Activated CD8-positive, alpha-beta memory T cell treated with anti-CD3 and anti-CD28 coated beads for 48 hours (primary cell): ENCODE measurements at regions not wholly inside any gene's neighbourhood (a gene's known extent, or its start where the extent isn't known, plus 50 kb on each side); places are given as distances from the start of the nearest gene placed in this dataset.
"Not testable (repeated sequence)": the region's sequence is repeated elsewhere in the genome, so short reads cannot be mapped to it uniquely, and the experiment has no call there.

ENCODE experiments used
- DNase-seq, 3 experiments: peaks; one replicate each; pipeline ENCODE4 v3.0.0-alpha.2; 2020; ENCODE audit warnings: low read depth in 2 of 3, low spot score in 2 of 3

DNA sequence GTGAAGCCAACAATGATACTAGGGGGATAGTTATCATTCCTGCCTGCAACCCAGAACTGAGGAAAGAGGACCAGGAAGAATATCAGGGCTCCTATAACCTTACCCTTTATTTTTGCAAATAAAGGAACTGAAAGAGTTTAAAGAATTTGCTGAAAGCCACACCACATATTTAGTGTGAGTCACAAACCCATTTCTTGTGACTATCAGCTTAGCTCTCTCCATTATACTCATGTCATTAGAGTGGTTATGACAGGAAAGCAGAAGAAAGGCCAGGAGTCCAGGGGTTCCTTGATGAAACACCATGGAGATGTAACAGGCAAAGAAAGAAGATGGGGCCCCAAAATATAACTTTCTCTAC, 141.1 kb upstream of the SAMSN1 start:
- no peak for DNase-seq

DNA sequence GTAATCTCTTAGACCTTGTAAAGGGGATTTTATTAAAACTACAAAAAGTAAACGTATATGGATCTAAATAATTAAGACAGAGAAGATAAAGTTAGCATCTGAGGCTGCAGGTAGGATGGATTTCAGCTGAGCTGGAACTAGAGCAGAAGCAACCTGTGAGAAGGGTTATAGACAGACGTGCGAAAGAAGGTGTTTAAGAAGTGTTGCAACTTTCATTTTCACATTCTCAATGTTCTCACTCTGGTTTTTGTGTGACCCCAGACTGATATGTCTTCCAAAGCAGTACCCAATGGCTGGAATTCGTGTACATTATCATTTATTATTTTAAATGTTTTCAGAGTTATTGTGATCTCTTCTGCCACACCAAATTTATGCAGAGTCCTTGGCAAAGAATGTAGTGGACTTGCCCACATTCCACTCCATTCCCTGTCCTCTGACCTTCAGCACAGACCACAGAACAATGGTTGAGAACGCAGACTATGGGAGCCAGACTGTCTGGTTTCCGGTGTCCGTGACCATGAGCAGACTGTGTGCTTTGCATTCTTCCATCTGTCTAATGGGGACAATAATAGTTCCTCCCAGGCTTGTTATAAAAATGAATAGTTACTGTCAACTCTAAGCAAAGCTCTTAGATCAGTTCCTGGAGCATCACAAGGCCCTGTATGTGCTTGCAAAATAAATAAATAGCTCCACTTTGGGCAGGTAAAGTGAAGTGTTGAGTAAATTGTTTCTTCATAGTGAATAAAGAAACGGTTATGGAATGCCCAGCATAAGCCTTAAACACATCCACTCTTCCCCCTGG, 140.6 kb upstream of the SAMSN1 start:
- DNase-seq = no peak

DNA sequence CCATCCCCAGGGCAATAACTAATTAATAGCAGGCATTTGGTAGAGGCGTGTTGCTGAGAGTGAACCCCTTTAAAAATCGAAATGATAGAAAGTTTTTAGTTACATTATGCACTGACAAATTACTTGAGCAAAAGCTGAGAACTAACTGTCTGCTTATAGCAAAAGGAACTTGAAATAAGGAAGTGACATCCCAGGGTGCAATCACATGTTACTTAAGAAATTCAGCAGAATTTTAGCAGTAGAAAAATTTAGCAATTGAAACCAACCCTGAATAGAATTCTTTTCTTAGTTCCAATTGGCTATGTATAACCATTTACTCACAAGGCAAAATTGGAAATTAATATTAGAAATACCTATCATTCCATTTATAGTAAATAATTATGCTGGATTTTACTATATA, 139.5 kb upstream of the SAMSN1 start:
- DNase-seq = no peak

DNA sequence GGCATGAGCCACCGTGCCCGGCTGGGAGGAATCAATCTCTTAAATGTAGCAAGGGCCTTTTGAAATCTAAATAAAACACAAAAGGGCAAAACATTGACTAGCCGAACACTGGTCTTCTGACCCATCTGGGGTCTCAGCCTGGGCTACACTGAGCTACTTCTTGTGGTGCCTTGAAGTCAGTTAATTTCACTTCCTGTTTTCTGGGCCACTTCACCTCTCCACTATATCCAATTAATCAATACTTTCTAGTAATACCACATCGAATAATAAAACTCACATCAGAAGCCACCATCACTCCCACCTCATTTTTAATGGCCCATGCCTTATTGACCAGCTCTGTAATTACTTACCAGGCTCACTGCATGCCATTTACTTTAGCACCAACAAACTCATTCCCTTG, 138.0 kb upstream of the SAMSN1 start:
- DNase-seq = no peak

DNA sequence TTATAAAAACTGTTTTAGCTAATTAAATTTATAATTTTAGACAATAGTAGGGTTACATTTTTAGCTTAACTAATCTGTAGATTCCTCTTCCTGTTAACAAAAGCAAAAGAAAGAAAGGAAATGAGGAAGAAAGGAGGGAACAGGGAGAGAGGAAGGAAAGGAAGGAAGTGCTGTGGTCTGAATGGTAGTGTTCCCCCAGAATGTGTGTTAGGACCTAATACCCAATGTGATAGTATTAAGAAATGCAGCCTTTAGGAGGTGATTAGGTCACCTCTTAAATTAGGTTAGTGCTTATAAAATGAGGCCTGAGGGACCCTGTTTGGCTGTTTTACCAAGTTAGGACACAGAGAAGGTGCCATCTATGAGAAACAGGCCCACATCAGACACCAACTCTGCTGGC, 136.9 kb upstream of the SAMSN1 start:
- DNase-seq = no peak

DNA sequence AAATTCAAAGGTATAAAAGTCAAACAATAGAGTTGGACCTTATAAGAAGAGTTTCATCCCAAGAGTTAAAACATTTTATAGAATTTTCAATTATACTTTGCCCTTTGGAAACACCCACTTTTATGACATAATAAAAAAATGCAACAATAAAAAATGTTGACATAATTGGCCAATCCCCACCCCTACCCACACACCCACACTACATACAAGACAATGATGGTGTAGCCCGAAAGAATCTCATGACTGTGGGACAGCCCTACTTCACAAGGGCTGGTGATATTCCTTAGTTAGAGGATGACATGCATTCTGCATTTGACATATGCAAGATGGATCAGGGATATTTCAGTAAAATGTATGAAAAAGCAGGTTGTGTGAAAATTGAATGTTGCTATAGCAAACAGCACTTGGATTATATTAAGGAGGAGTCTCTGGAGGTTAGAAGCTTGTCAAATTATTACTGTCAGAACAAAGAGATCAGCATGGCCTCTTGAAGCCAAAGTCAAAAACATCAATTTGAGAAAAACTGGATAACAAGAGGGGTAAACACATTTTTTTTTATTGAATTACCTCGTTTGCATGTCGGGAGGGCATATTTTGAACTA, 133.0 kb upstream of the SAMSN1 start:
- DNase-seq = no peak

DNA sequence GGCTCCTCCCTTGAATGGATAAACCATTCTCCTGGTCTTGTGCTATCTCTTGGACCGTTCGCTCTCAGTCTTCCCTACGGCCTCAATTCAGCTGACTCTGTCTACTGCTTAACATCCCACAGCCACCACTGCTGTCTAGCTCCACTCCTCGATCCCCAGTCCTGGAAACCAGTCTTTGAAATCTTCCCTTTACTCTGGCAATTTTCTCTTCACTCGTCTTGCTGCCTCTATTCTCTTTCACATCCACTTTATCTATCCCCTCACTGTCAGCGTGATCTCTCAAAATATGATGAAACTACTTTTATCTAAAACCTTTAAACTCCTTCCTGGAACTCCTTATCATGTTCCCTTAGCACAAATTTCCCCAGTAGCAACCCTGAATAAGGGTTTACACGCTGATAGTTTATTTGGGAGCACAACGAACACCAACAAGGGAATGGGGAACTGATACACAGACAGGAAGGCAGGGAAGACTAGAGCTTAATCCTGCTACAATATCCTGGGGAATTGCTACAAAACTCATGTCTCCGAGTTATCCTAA, 131.6 kb upstream of the SAMSN1 start:
- DNase-seq = no peak

DNA sequence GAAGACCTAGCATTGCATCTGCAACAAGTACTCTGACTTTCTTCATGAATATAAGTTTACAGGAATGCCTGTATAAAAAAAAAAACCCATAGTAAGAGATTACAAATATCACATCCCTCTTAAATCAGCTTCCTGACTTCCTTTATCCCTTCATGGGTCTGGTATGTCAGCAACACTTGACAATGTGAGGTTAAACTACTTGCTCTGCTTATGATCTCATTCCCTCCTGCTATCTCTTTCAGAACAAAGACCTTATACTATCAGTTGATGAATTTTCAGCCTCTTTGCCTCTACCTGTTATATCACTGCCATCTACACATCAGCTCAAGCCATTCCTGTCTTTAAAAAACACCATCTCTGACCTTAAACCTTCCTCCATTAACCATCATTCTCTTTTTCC, 130.9 kb upstream of the SAMSN1 start:
- DNase-seq = no peak

DNA sequence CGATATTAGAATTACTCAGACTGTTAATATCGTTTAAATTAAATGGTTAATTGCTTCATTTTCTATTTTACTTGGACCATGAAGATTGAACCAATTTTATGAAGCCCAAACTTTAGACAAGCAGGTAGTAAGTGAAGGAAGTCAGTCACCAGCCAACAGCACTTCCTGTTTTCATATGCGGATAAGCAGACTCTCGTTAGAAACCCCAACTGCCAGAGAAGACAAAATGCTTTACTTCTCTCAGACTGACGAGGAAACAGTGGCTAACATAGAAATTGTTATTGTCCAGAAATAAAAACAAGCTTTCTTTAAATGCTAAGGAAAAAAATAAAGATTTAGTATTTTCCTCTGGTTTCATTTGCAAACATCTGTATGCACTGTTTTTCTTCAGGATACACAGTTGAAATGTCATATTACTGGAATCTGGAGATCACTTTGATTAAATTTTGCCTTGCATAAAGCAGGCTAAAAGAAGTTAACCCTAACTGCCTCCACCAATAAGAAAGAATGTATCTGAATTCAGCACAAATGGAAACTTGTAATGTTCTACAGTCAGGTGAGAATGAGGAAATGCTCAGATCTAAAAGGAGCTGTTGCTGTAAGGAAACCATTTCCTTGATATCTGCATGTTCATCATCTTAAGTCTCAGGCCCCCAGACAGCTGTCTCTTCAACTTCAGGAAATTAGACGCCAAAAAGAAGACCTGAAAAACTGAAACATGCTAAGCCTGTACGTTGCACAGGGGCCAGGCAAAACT, 129.8 kb upstream of the SAMSN1 start:
- DNase-seq = no peak

DNA sequence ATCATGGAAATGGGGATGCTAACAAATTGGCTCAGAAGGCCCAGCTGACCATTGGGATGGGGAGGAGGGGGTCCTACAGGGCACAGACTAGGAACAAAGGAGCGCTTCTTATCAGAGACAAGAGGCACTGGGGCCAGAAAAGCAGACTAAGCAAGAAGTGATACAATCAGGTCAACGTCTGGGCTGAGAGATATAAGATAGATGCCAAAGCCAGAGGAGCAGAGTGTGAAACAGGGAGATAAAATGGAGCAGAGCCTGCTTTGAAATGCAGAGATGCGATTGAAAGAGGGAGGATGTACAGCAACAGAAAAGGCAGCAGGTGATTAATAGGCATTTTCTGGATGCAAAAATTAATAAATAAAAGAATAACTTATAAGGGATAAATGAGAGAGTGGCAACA, 127.5 kb upstream of the SAMSN1 start:
- no peak for DNase-seq

DNA sequence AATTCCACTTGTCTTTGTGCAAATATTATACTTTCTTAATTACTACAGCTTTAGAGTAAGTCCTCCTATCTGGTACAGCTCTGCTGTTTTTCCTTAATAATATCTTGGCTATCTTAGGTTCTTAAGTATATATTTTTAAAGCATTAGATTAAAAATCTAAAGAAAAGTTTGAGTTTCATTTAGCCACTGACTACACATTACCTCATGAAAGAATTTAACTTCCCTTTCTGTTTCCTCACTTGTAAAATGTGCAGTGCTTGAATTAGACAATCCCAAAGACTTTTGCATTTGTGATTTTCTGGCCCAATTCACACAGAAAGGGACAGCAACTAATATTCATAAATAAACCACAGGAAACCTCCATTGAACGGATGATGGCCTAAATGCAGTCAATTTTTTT, 126.4 kb upstream of the SAMSN1 start:
- DNase-seq = no peak

DNA sequence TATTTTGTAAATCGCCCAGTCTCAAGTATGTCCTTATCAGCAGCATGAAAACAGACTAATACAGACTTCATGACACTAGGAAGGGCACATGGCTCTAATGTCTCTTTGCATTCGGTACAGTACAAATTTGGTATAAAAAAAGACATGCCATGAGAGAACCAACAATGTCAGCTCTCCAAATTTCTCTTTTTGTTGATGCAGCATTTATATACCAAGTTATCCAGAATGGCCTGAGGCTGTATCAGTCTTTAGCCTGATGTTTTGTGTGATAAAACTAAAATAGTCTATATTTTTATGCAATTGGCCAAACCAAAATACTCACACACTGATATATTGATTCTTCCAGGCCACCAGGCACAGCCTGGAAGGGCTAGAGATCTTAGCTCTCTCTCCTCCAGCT, 124.3 kb upstream of the SAMSN1 start:
- DNase-seq = no peak

DNA sequence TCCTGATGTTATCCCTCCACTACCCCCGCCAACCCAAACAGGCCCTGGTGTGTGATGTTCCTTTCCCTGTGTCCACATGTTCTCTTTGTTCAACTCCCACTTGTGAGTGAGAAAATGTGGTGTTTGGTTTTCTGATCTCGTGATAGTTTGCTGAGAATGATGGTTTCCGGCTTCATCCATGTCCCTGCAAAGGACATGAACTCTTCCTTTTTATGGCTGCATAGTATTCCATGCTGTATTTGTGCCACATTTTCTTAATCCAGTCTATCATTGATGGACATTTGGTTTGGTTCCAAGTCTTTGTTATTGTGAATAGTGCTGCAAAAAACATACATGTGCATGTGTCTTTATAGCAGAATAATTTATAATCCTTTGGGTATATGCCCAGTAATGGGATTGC, 123.0 kb upstream of the SAMSN1 start:
- not testable (repeated sequence) for DNase-seq

DNA sequence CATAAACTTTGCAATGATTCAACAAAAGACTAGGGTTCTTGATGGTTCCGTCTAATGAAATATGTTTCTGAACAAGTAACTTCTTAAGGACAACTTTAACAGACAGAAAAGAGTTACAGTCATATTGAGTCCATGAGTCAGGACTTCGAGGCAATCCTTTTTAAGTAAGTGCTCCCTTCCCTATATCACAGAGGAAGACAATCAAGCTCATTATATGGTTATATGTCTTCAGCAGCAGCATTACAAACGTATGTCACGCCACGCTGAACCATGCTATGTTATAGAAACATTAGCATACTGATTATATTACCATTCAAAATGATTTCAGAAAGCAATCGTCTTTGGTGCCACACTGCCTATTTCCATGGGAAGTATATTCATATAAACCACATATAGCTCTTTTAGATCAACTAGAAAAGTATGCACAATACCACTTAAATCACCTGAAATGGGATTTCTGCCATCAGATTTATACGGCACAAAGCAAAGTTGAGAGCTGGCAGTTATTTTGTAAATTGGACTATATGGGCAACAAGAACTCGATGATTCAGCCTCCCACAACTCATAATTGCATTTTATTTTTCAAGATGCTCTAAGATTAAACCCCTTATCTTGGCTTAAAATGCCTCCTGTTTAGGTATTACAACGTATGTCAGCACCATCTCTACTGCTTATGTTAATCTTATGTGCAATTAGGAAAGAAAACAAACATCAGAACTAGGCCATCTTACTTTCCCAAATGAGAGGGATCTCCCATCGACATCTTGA, 111.3 kb upstream of the SAMSN1 start:
- no peak for DNase-seq

DNA sequence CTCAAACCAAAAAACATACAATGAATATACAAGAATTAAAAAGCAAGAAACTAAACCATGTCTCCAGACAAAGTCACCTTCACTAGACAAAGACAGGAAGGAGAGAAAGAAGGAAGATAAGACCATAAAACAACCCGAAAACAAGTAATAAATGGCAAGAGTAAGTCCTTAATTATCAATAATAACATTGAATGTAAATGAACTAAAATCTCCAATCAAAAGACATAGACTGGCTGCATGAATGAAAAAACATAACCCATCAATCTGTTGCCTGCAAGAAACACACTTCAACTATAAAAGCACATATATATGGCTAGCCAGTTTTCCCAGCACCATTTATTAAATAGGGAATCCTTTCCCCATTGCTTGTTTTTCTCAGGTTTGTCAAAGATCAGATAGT, 100.8 kb upstream of the SAMSN1 start:
- DNase-seq = no peak

DNA sequence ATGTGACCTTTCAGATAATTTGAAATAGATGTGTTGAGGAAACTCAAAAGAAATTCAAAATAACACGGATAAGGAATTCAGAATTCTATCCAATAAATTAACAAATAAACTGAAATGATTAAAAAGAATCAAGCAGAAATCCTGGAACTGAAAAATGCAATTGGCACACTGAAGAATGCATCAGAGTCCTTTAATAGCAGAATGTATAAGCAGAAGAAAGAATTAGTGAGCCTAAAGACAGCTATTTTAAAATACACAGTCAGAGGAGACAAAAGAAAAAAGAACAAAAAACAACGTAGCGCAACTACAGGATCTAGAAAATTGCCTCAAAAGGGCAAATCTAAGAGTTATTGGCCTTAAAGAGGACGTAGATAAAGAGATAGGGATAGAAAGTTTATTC, 99.6 kb upstream of the SAMSN1 start:
- DNase-seq = no peak

DNA sequence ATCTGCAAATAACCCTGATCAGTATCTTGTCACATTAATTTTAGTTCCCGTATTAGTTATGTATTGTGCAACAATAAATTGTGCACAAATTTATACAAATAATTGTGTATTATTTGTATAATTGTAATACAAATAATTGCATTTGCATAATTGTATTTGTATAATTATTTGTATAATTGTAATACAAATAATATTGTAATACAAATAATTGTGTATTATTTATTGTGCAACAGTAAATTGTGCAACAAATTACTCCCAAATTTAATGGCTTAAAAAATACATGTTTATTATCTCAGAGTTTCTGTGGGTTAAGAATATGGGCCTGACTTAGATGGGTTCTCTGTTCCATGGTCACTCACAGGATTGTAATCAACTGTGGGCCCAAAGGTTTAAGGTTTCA, 86.2 kb upstream of the SAMSN1 start:
- DNase-seq = no peak

DNA sequence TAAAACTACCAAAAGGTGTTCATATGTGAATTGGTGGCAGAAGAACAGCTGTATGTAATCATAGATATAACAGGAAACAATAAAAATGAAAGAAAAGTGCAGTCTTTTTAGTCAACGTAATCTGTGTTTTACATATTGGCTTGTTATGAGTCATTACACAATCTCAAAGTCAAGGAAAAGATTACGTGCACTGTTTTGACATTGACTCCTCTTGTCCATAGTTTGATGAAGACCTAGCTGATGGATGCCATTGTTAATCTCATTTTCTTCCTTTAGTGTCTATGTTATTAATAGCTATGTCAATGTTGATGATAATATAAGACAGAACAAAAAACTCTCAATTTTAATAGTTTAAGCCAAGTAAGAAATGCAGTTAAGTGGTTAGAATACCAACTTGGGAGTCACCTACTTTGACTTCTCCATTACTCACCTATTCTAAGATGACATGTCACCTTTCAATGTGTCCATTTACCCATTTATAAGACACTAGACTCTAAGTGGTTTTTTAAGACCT, 84.5 kb upstream of the SAMSN1 start:
- no peak for DNase-seq

DNA sequence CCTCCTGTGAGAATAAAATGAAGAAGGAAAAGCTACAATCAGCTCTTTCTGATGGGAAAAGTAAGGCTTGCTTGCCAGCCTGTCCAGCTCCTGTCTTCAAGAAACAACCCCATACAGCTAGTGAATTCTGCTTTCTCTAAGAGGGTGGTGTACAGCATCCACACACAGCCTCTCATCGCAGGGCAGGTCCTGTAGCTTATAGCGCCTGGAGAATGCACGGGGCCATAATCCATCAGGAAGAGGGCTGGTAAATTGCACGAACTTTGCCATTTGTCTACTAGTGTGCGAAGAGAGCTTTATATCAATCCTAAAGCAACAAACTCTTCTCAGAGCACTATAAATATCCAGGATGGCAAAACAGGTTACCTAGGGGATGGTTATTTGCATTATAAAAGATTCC, 83.3 kb upstream of the SAMSN1 start:
- no peak for DNase-seq

DNA sequence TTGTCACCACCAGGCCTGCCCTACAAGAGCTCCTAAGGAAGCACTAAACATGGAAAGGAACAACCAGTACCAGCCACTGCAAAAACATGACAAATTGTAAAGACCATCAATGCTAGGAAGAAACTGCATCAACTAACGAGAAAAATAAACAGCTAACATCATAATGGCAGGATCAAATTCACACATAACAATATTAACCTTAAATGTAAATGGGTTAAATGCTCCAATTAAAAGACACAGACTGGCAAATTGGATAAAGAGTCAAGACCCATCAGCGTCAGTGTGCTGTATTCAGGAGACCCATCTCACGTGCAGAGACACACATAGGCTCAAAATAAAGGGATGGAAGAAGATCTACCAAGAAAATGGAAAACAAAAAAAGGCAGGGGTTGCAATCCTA, 77.0 kb upstream of the SAMSN1 start:
- DNase-seq = not testable (repeated sequence)

DNA sequence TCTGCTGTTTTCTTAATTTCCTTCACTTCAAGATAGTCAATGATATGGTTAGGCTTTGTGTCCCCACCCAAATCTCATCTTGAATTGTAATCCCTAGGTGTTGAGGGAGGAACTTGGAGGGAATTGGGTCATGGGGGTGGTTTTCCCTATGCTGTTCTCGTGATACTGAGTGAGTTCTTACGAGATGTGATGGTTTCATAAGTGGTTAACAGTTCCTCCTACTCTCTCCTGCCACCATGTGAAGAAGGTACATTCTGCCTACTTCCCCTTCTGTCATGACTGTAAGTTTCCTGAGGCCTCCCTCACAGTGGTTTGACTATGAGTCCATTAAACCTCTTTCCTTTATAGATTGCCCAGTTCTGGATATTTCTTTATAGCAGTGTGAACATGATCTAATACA, 74.0 kb upstream of the SAMSN1 start:
- DNase-seq = no peak
